ENCODE measurements at regions not wholly inside any gene's neighbourhood (a gene's known extent, or its start where the extent isn't known, plus 50 kb on each side); places are given as distances from the start of the nearest gene placed in this dataset.
A peak's percentile ranks its signal among the peaks of the same experiment; 100 is the strongest.
"Not testable (repeated sequence)": the region's sequence is repeated elsewhere in the genome, so short reads cannot be mapped to it uniquely, and the experiment has no call there.

DNA sequence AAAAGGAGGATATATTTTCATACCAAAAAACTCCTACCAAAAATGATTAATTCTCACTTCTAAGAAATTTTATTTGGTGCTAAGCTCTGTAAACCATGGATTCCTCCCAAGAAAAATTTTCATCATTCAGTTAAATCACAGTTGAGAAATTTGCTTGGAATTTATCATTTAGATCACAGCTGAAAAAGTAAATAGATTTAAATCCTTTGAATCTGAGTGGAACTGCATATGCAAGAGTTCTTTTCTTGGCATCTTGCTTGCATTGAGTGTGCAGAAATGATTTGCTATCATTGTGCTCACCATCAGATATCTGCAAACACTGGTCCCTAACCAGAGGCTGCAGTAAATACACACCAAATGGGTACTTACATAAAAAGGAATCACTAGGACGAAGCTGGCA, 836.1 kb upstream of the CDH6 start:
- Mint-ChIP-seq H3K27ac (ENCODE audit: unreplicated experiment) (no peak overlapping the region), H3K4me1 (ENCODE audit: low read depth) (no peaks in the 10 kb centered on the region), H3K36me3 (ENCODE audit: low read depth) (peaks cover 5% of the 10 kb centered on the region), H3K4me3 (ENCODE audit: unreplicated experiment) (no peak overlapping the region), H3K27me3 (ENCODE audit: low read depth) (no peaks in the 10 kb centered on the region), H3K9me3 (ENCODE audit: low read depth) (peaks cover 24% of the 10 kb centered on the region)
- TF ChIP-seq, protein P1, sequence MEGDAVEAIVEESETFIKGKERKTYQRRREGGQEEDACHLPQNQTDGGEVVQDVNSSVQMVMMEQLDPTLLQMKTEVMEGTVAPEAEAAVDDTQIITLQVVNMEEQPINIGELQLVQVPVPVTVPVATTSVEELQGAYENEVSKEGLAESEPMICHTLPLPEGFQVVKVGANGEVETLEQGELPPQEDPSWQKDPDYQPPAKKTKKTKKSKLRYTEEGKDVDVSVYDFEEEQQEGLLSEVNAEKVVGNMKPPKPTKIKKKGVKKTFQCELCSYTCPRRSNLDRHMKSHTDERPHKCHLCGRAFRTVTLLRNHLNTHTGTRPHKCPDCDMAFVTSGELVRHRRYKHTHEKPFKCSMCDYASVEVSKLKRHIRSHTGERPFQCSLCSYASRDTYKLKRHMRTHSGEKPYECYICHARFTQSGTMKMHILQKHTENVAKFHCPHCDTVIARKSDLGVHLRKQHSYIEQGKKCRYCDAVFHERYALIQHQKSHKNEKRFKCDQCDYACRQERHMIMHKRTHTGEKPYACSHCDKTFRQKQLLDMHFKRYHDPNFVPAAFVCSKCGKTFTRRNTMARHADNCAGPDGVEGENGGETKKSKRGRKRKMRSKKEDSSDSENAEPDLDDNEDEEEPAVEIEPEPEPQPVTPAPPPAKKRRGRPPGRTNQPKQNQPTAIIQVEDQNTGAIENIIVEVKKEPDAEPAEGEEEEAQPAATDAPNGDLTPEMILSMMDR (IDR thresholded peaks at IDR 0.05), result no peak
- no peak for DNase-seq (ENCODE audit: low spot score)

DNA sequence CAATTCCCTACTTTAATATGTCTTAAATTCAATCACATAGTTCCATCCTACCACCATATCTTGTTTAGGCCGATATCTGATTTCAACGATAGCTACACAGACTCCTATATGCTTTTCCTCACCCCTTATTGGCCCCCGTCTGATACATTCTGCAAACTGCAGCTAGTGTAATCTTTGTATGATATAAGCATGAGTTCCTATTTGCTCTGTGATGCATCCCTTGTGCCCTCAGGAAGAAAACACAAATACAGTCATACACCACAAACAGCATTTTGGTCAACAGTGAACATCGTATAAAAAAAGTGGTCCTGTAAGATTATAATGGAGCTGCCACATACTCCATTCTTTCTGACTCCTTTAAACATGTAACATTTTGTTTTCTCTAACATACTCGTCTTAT, 837.8 kb upstream of the CDH6 start:
- no peak for DNase-seq (ENCODE audit: low spot score)
- H3K27me3 Mint-ChIP-seq (ENCODE audit: low read depth), result no peaks in the 10 kb centered on the region
- no peak overlapping the region for H3K4me3 Mint-ChIP-seq (ENCODE audit: unreplicated experiment)
- peaks cover under 1% of the 10 kb centered on the region for H3K36me3 Mint-ChIP-seq (ENCODE audit: low read depth)
- no peaks in the 10 kb centered on the region for H3K4me1 Mint-ChIP-seq (ENCODE audit: low read depth)
- TF ChIP-seq, protein P1 (IDR thresholded peaks at IDR 0.05), result no peak
- no peak overlapping the region for H3K27ac Mint-ChIP-seq (ENCODE audit: unreplicated experiment)
- H3K9me3 Mint-ChIP-seq (ENCODE audit: low read depth), result peaks cover 12% of the 10 kb centered on the region

DNA sequence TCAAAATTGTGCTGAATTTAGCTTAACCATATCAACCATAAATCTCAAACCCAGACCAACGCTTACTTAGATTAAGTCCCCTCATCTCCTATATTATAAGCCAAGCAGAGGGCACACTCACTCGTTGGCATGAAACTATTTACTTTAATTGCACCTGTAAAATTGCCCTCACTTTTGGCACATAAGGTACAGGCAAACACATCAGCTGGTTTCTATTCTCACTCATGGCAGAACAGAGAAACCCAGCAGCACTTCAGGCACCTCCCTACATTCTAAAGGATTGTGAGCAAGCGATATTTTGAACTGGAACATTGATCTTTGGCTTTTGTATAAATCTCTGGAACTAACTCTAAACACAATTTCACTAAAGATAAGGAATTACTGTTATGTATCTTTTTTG, 845.6 kb upstream of the CDH6 start:
- TF ChIP-seq, protein P1 (IDR thresholded peaks at IDR 0.05), result no peak
- no peak overlapping the region for H3K4me3 Mint-ChIP-seq (ENCODE audit: unreplicated experiment)
- no peaks in the 10 kb centered on the region for H3K36me3 Mint-ChIP-seq (ENCODE audit: low read depth)
- H3K27ac Mint-ChIP-seq (ENCODE audit: unreplicated experiment), result no peak overlapping the region
- H3K27me3 Mint-ChIP-seq (ENCODE audit: low read depth), result no peaks in the 10 kb centered on the region
- H3K4me1 Mint-ChIP-seq (ENCODE audit: low read depth), result no peaks in the 10 kb centered on the region
- H3K9me3 Mint-ChIP-seq (ENCODE audit: low read depth), result peaks cover 4% of the 10 kb centered on the region
- DNase-seq (ENCODE audit: low spot score), result no peak

DNA sequence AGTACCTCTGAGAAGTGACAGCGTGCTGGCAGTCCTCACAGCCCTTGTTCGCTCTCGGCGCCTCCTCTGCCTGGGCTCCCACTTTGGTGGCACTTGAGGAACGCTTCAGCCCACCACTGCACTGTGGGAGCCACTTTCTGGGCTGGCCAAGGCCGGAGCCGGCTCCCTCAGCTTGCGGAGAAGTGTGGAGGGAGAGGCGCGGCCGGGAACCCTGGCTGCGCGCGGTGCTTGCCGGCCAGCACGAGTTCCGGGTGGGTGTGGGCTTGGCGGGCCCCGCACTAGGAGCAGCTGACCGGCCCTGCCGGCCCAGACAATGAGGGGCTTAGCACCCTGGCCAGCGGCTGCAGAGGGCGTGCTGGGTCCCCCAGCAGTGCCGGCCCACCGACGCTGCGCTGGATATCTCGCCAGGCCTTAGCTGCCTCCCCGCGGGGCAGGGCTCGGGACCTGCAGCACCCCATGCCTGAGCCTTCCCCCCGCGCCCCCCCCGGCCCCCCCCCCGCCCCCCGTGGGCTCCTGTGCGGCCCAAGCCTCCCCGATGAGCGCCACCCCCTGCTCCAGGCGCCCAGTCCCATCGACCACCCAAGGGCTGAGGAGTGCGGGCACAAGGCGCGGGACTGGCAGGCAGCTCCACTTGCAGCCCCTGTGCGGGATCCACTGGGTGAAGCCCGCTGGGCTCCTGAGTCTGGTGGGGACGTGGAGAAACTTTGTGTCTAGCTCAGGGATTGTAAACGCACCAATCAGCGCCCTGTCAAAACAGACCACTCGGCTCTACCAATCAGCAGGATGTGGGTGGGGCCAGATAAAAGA, 847.7 kb upstream of the CDH6 start:
- H3K4me1 Mint-ChIP-seq (ENCODE audit: low read depth), result peaks cover 13% of the 10 kb centered on the region
- not testable (repeated sequence) for H3K27me3 Mint-ChIP-seq (ENCODE audit: low read depth); H3K36me3 Mint-ChIP-seq (ENCODE audit: low read depth); H3K27ac Mint-ChIP-seq (ENCODE audit: unreplicated experiment); H3K9me3 Mint-ChIP-seq (ENCODE audit: low read depth); H3K4me3 Mint-ChIP-seq (ENCODE audit: unreplicated experiment)
- DNase-seq (ENCODE audit: low spot score), result peak; percentile 81

DNA sequence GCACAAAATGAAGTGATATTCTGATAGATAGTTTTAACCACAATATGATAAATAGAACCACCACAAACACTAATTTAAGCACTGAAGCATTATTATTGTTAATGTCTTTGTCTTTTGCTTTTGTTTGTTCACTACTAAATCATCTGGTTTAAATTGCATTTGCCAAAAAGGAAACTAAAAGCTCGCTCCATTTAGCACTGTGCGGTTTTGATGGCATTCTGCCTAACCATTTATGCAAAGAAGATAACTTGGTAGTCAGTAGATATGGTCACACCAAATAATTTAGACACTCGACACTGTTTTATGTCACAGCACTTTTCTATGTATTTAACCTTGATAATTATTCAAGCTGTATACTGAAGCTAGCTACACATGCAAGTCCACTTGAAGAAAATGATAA, 849.8 kb upstream of the CDH6 start:
- Mint-ChIP-seq H3K27ac (ENCODE audit: unreplicated experiment) (no peak overlapping the region), H3K27me3 (ENCODE audit: low read depth) (no peaks in the 10 kb centered on the region), H3K4me1 (ENCODE audit: low read depth) (peaks cover 20% of the 10 kb centered on the region), H3K36me3 (ENCODE audit: low read depth) (no peaks in the 10 kb centered on the region), H3K4me3 (ENCODE audit: unreplicated experiment) (no peak overlapping the region), H3K9me3 (ENCODE audit: low read depth) (peaks cover 9% of the 10 kb centered on the region)
- TF ChIP-seq, protein P1 (IDR thresholded peaks at IDR 0.05), result no peak
- DNase-seq (ENCODE audit: low spot score), result no peak

DNA sequence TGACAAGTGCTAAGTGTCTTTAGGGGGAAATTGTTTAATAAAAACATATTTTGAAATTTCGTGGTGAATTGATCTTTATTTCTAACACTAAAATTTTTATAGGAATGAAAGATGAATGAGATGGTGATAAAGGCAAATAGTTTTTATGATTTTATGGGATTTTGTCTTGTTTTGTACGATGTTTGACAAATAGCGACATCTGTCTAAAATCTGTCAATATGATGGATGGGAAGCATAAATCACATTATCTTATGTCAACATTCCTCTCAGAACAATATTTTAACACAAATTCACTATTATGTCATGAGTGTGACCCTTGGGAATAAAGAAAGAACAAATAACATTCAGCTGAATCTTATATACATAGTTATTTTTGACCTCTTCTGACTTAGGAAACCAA, 852.0 kb upstream of the CDH6 start:
- H3K36me3 Mint-ChIP-seq (ENCODE audit: low read depth), result no peaks in the 10 kb centered on the region
- TF ChIP-seq, protein P1 (IDR thresholded peaks at IDR 0.05), result peak; percentile 31
- no peak for DNase-seq (ENCODE audit: low spot score)
- H3K9me3 Mint-ChIP-seq (ENCODE audit: low read depth), result peaks cover 9% of the 10 kb centered on the region
- no peak overlapping the region for H3K27ac Mint-ChIP-seq (ENCODE audit: unreplicated experiment)
- H3K4me1 Mint-ChIP-seq (ENCODE audit: low read depth), result peaks cover 20% of the 10 kb centered on the region
- no peak overlapping the region for H3K4me3 Mint-ChIP-seq (ENCODE audit: unreplicated experiment)
- H3K27me3 Mint-ChIP-seq (ENCODE audit: low read depth), result no peaks in the 10 kb centered on the region
